ENCODE measurements at regions not wholly inside any gene's neighbourhood (a gene's known extent, or its start where the extent isn't known, plus 50 kb on each side); places are given as distances from the start of the nearest gene placed in this dataset.
"Not testable (repeated sequence)": the region's sequence is repeated elsewhere in the genome, so short reads cannot be mapped to it uniquely, and the experiment has no call there.

DNA sequence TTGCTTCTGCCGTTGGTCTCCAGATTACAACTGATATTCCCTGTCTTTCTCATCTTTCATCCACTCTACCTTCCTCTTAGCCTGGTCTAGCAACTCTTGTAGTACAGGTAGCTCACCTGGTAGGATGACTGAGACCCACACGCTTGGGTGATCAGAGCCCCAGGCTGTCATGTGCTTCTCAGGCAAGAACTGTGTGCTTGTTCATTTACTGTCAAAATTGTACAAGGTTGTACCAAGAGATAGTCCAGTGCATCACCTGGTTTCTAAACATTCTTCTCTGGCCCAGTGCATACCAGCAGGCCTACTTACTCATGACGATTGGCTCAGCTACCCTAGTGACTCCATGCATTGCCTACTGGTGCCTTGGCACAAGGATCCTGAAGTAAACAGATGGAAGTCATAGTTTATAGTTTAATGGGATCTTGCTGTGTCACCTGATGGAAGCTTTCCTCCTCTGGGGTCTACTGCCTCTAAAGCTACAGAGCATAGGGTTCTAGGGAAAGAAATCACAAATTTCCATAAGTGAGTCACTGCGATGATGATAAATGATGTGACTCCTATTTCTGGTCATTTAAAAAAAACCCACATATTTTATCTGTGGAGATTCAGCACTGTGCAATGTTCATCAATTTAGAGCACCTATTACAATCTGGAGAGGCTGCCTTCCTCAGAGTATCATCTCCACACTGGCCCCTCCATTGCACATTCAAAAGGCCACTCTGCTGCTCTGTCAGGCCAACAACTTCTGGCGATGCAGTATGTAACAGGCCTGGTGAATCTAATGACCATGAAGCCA is 481.8 kb upstream of the MEIS1 start:
- no peak for DNase-seq (ENCODE audit: low spot score)

DNA sequence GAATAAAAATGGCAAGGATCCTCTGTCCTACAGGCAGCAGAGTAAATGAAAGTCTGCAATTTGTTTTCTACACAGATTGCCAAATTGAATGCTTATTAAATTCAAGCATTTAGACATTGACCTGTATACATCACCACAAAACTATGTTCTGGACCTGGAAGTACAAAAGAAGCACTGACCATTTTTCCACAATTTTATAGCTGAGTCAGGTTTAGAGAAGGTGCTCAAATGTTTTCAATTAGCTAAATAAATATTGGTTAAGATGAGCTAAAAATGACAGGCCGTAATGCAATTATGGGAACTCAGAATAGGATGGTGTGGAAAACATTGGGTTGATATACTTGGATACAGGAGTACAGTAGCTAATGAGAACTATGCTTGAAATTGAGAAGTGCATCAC is 490.7 kb upstream of the MEIS1 start:
- DNase-seq (ENCODE audit: low spot score), result no peak

DNA sequence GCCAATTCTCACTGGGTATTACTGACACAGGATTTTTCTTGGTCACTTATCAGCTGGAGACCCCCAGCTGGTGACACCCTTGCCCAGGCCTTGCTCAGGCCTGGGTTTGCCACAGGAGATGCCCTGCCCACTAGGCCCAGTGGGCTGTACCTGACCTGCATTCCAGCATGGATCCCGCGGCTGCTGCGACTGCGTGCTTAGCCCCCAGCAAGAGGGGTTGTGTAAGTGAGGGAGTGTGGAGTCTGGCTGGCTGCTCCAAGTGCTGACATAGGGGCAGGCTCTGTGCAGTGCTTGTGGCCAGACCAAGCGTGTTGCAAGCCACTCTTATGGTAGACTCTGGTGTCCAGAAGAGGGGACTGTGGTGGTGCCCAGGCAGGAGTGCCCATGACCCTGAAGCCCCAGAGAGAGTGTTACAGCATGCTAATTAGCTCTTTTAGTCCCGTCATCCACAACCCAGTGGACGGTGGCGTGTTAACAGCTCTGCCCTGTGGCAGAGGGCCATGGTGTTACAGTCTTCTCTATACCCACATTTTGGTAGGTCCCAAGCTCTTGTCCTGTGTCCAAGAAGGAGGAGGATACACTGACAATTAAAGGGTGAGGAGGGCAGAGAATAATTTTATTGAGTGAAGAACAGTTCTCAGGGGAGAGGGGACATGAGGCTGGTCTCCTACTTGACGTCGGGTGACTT is 491.7 kb upstream of the MEIS1 start:
- no peak for DNase-seq (ENCODE audit: low spot score)

GRCh38 chr2:65940856-65941255 is 494.1 kb upstream of the MEIS1 start:
- DNase-seq (ENCODE audit: low spot score), result no peak

DNA sequence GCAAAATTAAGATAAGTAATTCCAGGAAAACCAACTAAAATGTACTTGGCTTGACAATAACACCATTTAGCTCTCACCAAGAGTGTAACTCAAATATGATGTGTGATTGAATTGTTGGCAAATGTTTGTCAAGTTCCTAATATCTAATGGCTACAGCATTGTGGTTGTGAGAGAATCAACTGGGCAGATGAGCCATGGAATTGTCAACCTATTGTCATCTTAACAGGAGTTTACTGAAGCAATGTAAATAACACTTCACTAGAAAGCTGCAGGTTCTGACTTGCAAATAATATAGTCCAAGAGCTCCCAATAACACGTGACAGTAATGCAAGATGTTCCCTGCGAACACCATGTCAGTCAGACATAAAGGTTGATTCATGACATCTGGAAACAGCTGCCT is 495.2 kb upstream of the MEIS1 start:
- no peak for DNase-seq (ENCODE audit: low spot score)

DNA sequence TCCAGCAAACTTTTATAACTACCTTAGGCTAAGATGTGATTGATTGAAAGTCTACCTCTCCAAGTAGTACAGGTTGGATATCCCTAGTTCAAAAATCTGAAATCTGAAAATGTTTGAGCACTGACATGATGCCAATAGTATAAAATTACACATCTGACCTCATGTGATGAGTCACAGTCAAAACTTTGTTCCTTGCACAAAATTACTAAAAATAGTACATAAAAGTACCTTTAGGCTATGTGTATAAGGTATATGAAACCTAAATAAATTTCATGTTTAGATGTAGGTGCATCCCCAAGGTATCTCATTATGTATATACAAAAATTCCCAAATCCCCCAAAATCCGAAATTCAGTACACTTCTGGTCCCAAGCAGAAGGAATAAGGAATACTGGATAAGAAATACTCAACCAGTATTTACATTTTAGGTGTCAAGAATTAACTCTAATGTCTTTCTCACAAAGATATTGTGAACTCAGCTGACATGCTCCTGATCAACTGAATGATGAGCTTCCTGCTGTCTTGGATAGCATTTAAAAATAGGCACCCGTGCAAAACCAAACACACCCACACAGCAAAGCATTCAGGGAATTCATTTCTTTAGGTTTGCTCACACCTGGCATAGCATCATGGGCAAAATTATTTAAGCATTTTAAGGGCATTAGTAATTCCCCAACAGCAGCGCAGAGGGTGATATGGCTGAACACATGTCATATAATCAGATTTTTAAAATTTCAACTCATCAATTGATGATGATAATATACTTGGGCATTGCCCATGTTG is 497.4 kb upstream of the MEIS1 start:
- peak; percentile 7 for DNase-seq (ENCODE audit: low spot score)

DNA sequence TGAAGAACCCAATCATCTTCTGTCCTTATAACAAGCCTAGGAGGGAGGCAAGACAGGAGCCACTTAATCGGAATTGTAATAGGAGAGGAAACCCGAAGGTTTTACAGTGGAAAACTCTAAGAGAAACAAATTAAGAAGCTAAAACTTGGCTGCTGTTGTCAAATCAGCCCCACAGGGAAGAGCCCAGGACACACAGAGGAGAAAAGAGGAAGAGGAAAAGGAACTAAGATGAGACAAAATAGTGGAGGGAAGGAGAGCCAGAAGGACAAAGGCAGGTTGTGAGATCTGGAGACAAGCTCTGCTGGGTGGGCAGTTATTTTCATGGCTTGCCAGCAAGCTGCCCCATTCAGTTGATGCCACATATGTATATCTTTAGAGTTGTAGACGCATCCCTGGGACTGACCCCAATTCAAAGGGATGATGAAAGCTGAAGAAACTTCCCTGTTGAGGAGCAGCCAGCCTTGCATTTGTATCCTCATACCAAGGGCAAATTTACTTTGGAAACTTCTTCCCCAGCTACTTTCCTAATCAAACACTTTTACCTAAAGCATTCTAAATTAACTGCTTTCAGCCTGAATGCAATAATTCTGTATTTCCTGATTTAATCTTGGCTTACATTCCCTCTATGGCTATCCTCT is 499.8 kb upstream of the MEIS1 start:
- no peak for DNase-seq (ENCODE audit: low spot score)

GRCh38 chr2:65932571-65932970 is 500.2 kb upstream of the SPRED2 start:
- no peak for DNase-seq (ENCODE audit: low spot score)

GRCh38 chr2:65931056-65931455 is 498.7 kb upstream of the SPRED2 start:
- no peak for DNase-seq (ENCODE audit: low spot score)

- no peak for DNase-seq (ENCODE audit: low spot score)
Measured at GRCh38 chr2:65930259-65930658, 497.9 kb upstream of the SPRED2 start.

DNA sequence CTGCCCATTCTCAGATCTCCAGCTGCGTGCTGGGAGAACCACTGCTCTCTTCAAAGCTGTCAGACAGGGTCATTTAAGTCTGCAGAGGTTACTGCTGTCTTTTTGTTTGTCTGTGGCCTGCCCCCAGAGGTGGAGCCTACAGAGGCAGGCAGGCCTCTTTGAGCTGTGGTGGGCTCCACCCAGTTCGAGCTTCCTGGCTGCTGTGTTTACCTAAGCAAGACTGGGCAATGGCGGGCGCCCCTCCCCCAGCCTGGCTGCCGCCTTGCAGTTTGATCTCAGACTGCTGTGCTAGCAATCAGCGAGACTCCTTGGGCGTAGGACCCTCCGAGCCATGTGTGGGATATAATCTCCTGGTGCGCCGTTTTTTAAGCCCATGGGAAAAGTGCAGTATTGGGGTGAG is 497.3 kb upstream of the SPRED2 start:
- not testable (repeated sequence) for DNase-seq (ENCODE audit: low spot score)

DNA sequence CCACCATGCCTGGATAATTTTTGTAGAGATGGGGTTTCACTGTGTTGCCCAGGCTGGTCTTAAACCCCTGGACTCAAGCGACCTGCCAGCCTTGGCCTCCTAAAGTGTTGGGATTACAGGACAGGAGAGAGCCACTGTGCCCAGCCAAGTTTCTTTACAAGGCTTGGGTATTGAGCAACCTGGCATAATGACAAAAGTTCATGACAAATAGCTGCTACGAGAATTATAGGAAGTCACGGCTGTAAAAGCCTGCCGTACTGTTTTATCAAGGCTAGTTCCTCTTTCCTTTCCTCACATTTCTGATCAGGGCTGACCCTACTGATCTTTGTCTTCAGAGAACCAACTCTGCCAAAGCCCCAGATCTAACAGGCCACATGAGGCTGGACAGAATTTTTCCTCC is 490.4 kb upstream of the SPRED2 start:
- DNase-seq (ENCODE audit: low spot score), result no peak

- DNase-seq (ENCODE audit: low spot score), result no peak
Measured at GRCh38 chr2:65922030-65922429, 489.6 kb upstream of the SPRED2 start.

- DNase-seq (ENCODE audit: low spot score), result no peak
Measured at GRCh38 chr2:65921116-65921515, 488.7 kb upstream of the SPRED2 start.

DNA sequence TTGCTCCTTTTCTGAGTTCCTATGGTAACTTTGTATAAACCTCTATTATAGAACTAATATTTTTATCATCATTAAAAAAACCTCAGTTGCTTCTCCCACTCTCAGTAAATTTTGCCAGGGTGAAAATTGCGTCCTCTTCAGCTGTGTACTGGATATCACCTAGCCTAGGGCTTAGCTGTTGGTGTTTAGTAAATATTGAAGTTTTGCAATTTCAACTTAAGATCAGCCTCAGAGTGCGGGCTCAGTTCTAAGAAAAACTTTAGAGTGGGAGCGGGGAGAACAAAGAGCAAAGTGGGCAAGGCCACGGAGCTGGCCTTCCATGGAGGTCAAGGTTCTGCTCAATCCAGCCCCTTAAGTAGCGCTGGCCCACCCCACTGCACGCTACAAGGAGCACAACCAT is 488.3 kb upstream of the SPRED2 start:
- DNase-seq (ENCODE audit: low spot score), result no peak

GRCh38 chr2:65919550-65920188 is 487.3 kb upstream of the SPRED2 start:
- no peak for DNase-seq (ENCODE audit: low spot score)

- DNase-seq (ENCODE audit: low spot score), result no peak
Measured at GRCh38 chr2:65918760-65919187, 486.4 kb upstream of the SPRED2 start.

DNA sequence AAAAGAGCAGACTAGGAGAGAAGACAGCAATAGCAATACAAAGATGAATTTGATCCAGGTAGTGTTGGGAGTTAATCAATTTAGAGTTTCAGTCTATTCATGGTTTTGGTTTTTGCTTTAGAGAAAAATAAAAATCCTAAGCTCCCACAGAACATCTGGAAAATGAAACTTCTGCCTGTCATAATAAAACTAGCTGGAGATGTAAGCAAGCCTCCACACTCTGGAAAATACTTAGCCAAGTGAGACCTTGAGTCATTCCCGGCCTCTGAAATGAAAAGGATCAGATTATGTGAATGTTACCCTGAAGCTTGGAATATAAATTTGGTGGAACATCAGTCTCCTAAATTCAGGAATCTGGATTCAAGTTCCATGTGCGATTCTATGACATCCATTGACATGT is 485.6 kb upstream of the SPRED2 start:
- DNase-seq (ENCODE audit: low spot score), result no peak

DNA sequence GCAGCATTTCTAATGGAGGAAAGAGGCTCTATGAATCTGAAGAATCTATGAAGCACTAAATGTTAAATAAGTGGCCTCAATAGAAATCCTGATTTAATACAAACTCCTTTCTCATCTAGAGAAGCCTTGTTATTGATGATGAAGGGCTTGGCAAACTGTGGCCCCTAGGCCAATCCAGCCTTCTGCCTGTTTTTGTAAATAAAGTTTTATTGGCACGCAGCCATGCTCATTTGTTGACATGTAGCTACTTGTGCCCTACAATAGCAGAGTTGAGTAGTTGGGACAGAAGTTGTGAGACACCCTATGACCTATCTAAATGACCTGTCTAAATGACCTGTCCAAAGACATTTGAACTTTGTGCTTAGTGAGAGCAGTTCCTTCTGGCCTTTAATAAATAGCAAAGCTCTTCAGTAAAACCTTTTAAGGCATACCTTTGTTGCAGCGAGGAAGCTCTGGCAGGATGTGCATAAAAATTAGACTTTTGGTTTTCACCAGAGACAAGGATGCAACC is 484.4 kb upstream of the SPRED2 start:
- no peak for DNase-seq (ENCODE audit: low spot score)

- DNase-seq (ENCODE audit: low spot score), result no peak
Measured at GRCh38 chr2:65916177-65916576, 483.8 kb upstream of the SPRED2 start.

DNA sequence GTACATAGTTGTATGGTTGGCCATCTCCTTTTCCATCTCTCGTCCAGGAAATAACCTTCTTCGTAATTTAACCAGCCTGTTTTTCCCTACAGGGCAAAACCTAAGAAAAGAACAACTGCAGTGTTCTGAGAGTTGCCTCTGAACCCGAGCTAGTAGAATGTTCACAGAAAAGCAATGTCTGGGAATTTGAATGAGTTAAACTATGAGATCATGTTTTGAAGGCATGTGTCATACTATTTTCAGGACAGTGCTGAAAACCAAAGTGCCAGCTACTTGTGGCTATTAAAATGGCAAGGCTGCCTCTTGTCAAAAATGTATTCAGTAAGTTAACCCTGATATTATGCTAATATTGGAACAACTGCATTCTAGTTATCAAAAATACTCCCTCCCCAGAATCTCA is 482.9 kb upstream of the SPRED2 start:
- no peak for DNase-seq (ENCODE audit: low spot score)
